Hematopoietic multipotent progenitor cell (in vitro differentiated cells): ENCODE measurements at regions not wholly inside any gene's neighbourhood (a gene's known extent, or its start where the extent isn't known, plus 50 kb on each side); places are given as distances from the start of the nearest gene placed in this dataset.

Source experiments
- DNase-seq, 3 donors: peaks; one replicate each; pipeline ENCODE4 v3.0.0-alpha.2; 2011 to 2015; ENCODE audit warnings: low read depth in 2 of 3, low spot score in 2 of 3

DNA sequence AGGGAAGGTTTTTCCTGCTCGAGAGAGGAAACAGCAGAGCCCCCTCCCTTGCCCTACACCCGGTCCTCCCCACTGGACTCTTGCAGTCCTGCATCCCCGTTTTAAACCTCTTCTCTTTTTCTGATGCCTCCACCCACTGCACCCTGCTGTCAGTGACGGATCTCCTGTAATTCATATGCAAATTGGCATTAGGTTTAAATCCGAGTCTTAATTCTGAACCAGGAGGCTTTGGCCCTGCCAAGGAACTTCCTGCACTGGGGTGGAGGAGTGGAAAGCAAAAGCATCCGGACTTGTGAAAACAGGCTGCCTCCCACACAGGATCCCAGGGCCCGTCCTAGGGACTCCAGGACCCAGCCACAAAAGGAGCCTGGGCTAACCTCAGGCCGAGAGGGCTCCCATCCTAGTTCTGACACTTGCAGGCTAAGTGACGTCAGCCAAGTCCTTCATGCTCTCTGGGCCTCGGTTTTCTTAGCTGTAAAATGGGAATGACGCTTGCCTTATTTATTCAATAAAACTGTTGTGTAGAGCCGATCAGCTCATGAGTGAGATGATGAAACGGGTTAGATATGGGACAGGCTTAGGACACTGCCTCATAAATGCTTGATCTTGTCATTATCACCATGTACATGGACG is 613.3 kb downstream of the AJAP1 start:
- no peak for DNase-seq

DNA sequence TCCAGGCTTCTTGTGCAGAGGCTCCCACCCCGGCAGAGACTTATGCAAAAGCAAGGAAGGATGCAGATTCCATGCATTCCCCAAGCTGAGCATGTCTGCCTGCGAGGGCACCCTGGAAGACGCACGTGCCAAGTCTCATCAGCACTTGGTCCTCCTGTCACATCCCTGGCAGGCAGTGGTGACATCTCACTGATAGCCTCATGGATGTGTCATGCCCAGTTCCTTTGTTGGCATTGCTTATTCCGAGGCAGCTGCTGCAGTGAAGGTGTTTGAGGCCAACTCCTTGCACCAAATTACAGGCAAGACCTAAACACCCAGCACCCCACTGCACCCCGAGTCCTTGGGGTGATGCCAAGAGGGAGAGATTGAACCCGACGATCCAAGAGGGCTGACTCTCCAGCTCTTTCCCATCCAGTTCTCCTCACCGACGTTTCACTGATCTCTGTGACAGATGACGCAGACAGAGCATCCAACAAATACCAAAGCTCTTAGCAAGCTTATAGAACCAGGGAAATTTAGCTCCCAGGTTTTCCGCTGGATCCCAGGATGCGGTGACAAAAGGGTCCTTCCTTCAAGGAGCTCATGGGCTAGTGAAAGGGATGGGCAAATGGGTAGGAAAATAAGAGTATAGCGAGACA is 611.1 kb downstream of the AJAP1 start:
- DNase-seq = no peak

- no peak for DNase-seq
Measured at GRCh38 chr1:5264476-5264875, 610.1 kb downstream of the AJAP1 start.

- no peak for DNase-seq
Measured at GRCh38 chr1:5256793-5257192, 602.4 kb downstream of the AJAP1 start.

DNA sequence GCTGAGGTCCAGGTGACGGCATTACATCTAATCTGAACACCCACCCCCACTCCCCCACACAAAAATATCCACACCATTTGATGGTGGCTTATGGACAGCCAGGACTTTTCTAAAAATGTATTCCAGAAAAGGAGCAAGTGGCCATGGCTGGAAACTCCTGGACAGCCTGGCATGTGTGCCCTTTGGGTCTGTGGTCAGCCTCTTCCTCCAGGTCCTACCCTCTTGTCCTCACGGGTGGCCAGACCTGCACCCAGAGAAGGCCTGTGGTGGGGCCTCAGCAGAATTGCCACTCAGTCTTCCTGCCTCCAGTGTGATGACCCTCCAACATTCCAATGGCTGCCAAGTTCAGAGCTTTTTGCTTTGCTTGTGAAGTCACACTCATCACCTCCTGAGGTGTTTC is 600.6 kb downstream of the AJAP1 start:
- no peak for DNase-seq

DNA sequence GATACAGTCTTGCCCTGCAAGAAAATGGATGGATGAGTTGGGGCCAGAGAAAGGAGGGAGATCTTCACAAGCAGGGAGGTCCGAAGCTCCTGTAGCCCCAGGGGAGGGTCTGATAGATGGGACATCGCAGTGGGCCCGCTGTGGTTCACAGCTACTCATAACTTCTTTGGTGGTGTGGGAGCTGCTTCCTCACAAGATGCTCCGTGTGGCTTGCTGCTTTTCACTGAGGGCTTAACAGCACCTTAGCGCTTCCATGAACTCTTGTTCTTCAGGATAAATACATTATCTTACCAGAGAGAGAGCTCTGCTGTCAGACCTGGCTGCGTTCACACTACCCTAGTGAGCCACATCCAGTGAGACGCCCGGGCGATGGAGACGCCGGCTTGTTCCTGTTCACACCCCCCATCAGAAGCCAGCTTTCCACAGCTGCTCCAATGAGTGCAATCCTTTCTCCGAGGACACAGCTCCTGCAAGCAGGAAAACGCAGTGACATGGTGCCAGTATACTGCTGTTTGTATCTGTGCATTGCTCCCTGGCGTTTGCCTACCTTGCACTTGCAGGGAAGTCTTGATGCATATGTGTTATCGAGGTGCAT is 599.8 kb downstream of the AJAP1 start:
- DNase-seq = no peak

- DNase-seq = no peak
Measured at GRCh38 chr1:5253036-5253435, 598.6 kb downstream of the AJAP1 start.

DNA sequence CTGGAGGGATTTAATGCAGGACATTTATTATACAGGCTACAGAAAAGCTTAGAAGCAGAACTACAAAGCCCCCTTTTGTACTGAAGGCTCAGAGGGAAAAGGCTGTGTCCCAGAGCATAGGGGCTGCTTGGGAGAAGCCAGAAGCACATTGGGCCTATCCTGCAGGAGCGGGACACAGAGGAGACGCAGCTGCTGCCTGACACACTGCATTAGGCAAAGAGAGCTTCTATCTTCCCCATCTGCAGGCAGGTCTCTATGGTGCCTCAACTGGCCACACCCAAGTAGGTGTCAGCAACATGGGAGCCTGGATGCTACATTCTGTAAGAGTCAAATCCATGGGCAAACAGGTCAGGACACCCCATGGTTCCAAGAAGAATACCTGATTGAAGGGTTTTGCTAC is 595.9 kb downstream of the AJAP1 start:
- DNase-seq = no peak

DNA sequence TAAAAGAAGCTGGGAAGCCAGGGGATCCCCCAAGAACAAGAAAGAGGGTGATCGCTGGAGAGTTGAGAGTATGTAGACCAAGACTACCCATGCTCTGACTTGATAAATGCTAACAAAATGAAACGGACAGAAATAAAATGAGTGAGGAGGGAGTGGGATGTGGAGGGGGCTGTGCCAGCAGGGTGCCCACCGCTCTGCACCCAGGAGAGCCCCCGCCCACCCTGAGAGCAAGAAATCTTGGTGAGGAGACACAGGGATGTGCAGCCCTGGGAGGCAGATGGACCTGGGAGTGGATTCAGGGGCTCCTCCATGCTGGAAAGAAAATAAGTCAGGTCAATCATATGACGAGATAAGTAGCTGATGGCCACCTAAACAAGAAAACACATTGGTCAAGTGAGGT is 590.9 kb downstream of the AJAP1 start:
- DNase-seq = no peak

- DNase-seq = no peak
Measured at GRCh38 chr1:5244631-5245285, 590.3 kb downstream of the AJAP1 start.

DNA sequence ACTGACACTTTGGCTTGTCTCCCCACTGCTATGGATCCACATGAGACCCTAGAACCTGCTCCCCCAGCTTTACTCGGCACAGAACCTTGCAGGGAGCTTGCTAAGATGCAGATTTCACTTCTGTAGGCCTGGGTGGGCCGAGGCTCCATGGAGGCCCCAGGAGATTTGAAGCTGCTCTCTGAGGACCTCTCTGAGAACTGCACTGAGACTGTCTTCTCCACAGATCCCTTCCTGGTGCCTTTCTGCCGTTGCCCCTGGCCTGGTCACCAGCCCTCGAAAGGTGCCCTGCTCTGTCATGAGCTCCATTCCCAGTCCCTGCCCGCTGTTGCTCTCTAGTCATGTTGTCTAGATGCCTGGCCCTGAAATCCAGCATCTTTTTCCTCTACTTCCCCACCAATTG is 588.4 kb downstream of the AJAP1 start:
- DNase-seq = no peak

DNA sequence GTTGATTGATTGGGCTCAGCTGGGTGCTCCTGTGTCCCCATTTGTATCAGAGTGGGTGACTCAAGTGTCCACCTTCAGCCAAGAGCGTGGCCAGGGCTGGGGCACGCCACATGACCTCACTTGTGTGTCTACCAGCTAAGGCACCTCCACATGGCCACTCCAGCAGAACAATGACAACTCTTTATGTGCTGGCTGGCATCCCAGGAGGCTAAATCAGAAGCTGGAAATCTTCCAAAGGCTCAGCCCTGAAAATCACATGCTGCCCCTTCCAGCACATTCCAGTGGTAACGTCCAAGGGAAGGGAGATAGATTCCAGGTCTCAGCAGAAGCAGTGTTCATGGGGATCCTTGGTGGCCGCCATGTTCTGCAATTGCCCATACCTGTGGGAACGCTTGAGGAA is 585.5 kb downstream of the AJAP1 start:
- DNase-seq = no peak

DNA sequence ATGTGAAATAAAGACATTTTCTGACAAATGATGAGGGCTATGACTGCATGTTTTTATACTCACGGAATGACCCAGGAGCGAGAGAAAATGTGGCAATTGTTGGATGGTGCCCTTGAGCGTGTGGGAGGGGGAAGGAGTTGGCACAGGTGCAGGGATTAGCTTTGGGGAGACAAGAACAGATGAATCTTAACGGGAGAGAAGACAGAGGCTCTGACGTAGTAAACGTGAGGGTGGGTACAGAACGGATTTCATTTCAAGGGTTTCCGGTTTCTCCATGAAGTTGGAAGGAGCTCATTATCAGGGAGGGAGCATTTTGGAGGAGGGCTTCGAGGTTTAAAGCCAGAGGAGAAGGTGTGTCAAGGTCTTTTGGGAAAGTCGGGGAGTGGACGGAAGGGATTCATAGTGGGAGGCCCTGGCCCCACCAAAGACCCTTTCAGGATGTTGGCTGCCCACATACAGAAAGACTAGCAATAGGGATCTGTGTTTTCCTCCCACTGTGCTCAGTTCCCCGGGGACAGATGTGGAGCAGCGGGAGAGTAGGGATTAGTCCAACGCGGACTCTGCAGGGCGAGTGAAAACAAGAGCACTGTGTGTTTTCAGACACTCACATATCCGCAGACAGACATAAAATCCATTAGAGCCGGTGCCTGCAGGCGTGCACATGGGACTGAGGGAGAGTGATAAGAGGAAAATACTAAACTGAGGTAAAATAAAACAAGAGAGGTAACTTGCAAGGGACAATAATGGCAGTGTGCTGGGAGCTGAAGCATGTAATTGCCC is 584.1 kb downstream of the AJAP1 start:
- DNase-seq = no peak

- DNase-seq = no peak
Measured at GRCh38 chr1:5235355-5235899, 581.0 kb downstream of the AJAP1 start.

DNA sequence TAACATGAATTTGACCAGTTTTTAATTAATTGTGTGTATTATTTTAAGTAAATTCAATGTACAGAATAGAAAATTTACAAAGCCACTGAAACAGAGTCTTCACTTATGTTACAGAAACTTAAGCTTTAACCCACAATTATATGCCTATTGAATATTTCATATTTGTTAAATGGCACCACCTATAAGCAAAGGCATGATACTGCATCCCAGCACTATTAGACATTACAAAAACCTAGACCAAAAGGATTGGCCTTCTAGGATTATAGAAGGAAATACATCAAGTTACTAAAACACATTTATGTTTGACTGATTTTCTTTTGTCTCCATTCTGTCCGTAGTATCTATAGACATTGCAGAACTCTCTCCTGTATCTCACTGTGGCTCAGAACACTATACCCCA is 578.1 kb downstream of the AJAP1 start:
- DNase-seq = no peak

- no peak for DNase-seq
Measured at GRCh38 chr1:5231541-5232315, 577.3 kb downstream of the AJAP1 start.

GRCh38 chr1:5227114-5227513 is 572.7 kb downstream of the AJAP1 start:
- DNase-seq = no peak

- DNase-seq = no peak
Measured at GRCh38 chr1:5225707-5226704, 571.6 kb downstream of the AJAP1 start.

DNA sequence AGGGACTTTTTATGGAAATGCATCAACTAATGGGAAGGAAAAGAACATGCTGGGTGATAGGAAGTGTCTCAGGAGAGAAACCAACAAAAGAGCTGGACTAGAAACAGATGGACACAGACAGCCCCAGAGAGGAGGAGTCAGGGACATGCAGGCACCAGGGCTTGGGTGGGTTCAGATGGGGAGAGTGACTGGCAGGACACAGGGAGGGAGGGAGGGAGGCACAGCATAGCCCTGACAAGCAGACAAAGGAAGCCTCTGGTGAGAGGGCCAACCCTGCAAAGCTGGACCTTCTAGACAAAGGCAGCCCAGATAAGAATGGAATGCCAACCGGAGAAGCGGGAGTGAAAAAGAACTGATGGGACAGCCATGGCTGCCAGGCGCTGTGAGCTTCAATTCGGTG is 568.8 kb downstream of the AJAP1 start:
- no peak for DNase-seq
